WTC11 (cell line): ENCODE measurements at regions not wholly inside any gene's neighbourhood (a gene's known extent, or its start where the extent isn't known, plus 50 kb on each side); places are given as distances from the start of the nearest gene placed in this dataset.

Source experiments
- ATAC-seq: fragments of 200-7000 bp; cut with Tn5 transposase; 2 replicates; pipeline ENCODE4 v1.10.0; 2021; ENCODE audit warnings: mild to moderate bottlenecking, moderate library complexity
- CTCF ChIA-PET: fragments of 300-600 bp; sonication (Branson Sonifier 250); formaldehyde crosslinking; loops from one replicate; lab custom pipeline; 2021; ENCODE audit warnings: antibody characterized with exemption; lab: Charles Lee
- POLR2A ChIA-PET: fragments of 350-600 bp; sonication (Branson Sonifier 250); formaldehyde crosslinking; loops from one replicate; lab custom pipeline; 2021; ENCODE audit warnings: antibody characterized with exemption; lab: Charles Lee
- DNase-seq: peaks from one replicate; pipeline ENCODE4 v3.0.0; 2021; ENCODE audit warnings: low spot score
- H3K27ac Mint-ChIP-seq: 2 replicates; pipeline ENCODE4 v1.8.0; 2021; ENCODE audit warnings: mixed read lengths
- H3K27me3 Mint-ChIP-seq: 2 replicates; pipeline ENCODE4 v1.8.0; 2021; ENCODE audit warnings: low read depth, mild to moderate bottlenecking, moderate library complexity, mixed read lengths
- H3K36me3 Mint-ChIP-seq: 2 replicates; pipeline ENCODE4 v1.8.0; 2021; ENCODE audit warnings: mixed read lengths
- H3K4me1 Mint-ChIP-seq: 2 replicates; pipeline ENCODE4 v1.8.0; 2022; ENCODE audit warnings: mixed read lengths
- H3K4me3 Mint-ChIP-seq: 2 replicates; pipeline ENCODE4 v1.8.0; 2021; ENCODE audit warnings: mild to moderate bottlenecking, moderate library complexity, mixed read lengths
- H3K9me3 Mint-ChIP-seq: 2 replicates; pipeline ENCODE4 v1.8.0; 2021; ENCODE audit warnings: mixed read lengths
- ATF1 ChIP-seq: sonication (generic); formaldehyde crosslinking; IDR thresholded peaks from 2 replicates; pipeline ENCODE4 v1.8.1; 2023; ENCODE audit warnings: mild to moderate bottlenecking, moderate library complexity, missing genetic modification reagents
- CREB1 ChIP-seq: sonication (generic); formaldehyde crosslinking; IDR thresholded peaks from 2 replicates; pipeline ENCODE4 v1.8.0; 2023; ENCODE audit warnings: mild to moderate bottlenecking, missing genetic modification reagents
- FOXK1 ChIP-seq: sonication (generic); formaldehyde crosslinking; IDR thresholded peaks from 2 replicates; pipeline ENCODE4 v1.8.0; 2022; ENCODE audit warnings: mild to moderate bottlenecking, moderate library complexity, missing genetic modification reagents
- FOXP4 ChIP-seq: sonication (generic); formaldehyde crosslinking; IDR thresholded peaks from 2 replicates; pipeline ENCODE4 v1.8.0; 2022; ENCODE audit warnings: mild to moderate bottlenecking, missing genetic modification reagents
- PRDM15 ChIP-seq: sonication (generic); formaldehyde crosslinking; IDR thresholded peaks from 2 replicates; pipeline ENCODE4 v1.8.0; 2022; ENCODE audit warnings: missing genetic modification reagents
- RELA ChIP-seq: sonication (generic); formaldehyde crosslinking; IDR thresholded peaks from 2 replicates; pipeline ENCODE4 v1.8.1; 2022; ENCODE audit warnings: missing genetic modification reagents, mild to moderate bottlenecking, borderline replicate concordance
- RORB ChIP-seq: fragments of 250-450 bp; sonication (Bioruptor Pico); IDR thresholded peaks from 2 replicates; pipeline ENCODE4 v1.9.0; 2021; ENCODE audit warnings: mild to moderate bottlenecking
- SP1 ChIP-seq: sonication (generic); formaldehyde crosslinking; conservative IDR thresholded peaks from 2 replicates; pipeline ENCODE4 v1.8.1; 2022; ENCODE audit warnings: missing genetic modification reagents
- ZNF219 ChIP-seq: sonication (generic); formaldehyde crosslinking; IDR thresholded peaks from 2 replicates; pipeline ENCODE4 v1.8.0; 2023; ENCODE audit warnings: missing genetic modification reagents, mild to moderate bottlenecking, borderline replicate concordance
- ZNF416 ChIP-seq: fragments of 250-450 bp; sonication (Bioruptor Pico); IDR thresholded peaks from 2 replicates; pipeline ENCODE4 v1.9.0; 2021; ENCODE audit warnings: mild to moderate bottlenecking, inconsistent platforms
- ZNF423 ChIP-seq: fragments of 250-450 bp; sonication (Bioruptor Pico); IDR thresholded peaks from 2 replicates; pipeline ENCODE4 v2.1.2; 2022; ENCODE audit warnings: mild to moderate bottlenecking, moderate library complexity
- ZNF425 ChIP-seq: fragments of 250-450 bp; sonication (Bioruptor Pico); conservative IDR thresholded peaks from 2 replicates; pipeline ENCODE4 v1.9.0; 2021; ENCODE audit warnings: mild to moderate bottlenecking
- TF ChIP-seq, protein P1 (sequence below): sonication (generic); formaldehyde crosslinking; IDR thresholded peaks from 2 replicates; pipeline ENCODE4 v1.8.1; 2023; ENCODE audit warnings: mild to moderate bottlenecking, missing genetic modification reagents, moderate library complexity
- TF ChIP-seq, protein P2 (sequence below): sonication (generic); formaldehyde crosslinking; conservative IDR thresholded peaks from 2 replicates; pipeline ENCODE4 v1.8.1; 2022; ENCODE audit warnings: mild to moderate bottlenecking, missing genetic modification reagents
- TF ChIP-seq, protein P3 (sequence below): sonication (generic); formaldehyde crosslinking; IDR thresholded peaks from 2 replicates; pipeline ENCODE4 v1.8.1; 2023; ENCODE audit warnings: mild to moderate bottlenecking, missing genetic modification reagents
- TF ChIP-seq, protein P4 (sequence below): sonication (generic); formaldehyde crosslinking; IDR thresholded peaks from 2 replicates; pipeline ENCODE4 v1.8.0; 2023; ENCODE audit warnings: missing genetic modification reagents

DNA sequence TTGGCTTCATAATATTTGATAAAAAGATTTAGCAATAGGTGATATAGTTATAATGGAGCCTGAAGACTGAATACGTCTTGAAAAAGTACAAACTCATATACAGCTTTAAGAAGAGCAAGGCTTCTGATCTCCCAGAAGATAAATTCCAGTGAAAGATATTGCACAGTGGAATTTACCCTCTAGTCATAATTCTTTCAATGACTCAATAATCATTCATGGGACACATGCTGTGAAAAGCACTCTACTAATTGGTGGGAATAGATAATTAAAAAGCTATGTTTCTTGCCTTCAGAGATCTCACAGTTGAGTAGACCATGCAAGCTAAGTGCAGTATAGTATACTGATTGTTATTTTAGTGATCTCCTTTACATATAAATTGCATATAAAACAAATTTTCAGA lies 538.6 kb upstream of the CYLC2 start (continued):
- TF ChIP-seq, protein P1, sequence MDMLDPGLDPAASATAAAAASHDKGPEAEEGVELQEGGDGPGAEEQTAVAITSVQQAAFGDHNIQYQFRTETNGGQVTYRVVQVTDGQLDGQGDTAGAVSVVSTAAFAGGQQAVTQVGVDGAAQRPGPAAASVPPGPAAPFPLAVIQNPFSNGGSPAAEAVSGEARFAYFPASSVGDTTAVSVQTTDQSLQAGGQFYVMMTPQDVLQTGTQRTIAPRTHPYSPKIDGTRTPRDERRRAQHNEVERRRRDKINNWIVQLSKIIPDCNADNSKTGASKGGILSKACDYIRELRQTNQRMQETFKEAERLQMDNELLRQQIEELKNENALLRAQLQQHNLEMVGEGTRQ: no peak
- no peak for TF ChIP-seq FOXP4 (CRISPR knock-in tag)
- TF ChIP-seq, protein P2, sequence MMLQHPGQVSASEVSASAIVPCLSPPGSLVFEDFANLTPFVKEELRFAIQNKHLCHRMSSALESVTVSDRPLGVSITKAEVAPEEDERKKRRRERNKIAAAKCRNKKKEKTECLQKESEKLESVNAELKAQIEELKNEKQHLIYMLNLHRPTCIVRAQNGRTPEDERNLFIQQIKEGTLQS: no peak
- no peak for TF ChIP-seq ZNF416 (CRISPR knock-in tag)
- TF ChIP-seq ZNF423 (CRISPR knock-in tag): no peak

- Mint-ChIP-seq H3K4me3 (no peak overlapping the region), H3K27ac (no peak overlapping the region), H3K9me3 (peaks cover 9% of the 10 kb centered on the region), H3K36me3 (no peaks in the 10 kb centered on the region), H3K27me3 (peaks cover 6% of the 10 kb centered on the region), H3K4me1 (peaks cover 4% of the 10 kb centered on the region)
- no peak for DNase-seq
- ChIA-PET CTCF (no interaction called here), POLR2A (no interaction called here)
- ATAC-seq: no peak
- TF ChIP-seq SP1 (CRISPR knock-in tag) (no peak), CREB1 (CRISPR knock-in tag) (no peak), ZNF219 (CRISPR knock-in tag) (no peak), RORB (no peak), ZNF416 (CRISPR knock-in tag) (no peak), RELA (CRISPR knock-in tag) (no peak), FOXK1 (CRISPR knock-in tag) (no peak), ZNF425 (CRISPR knock-in tag) (no peak), PRDM15 (CRISPR knock-in tag) (no peak), ATF1 (CRISPR knock-in tag) (no peak)
- TF ChIP-seq, protein P3, sequence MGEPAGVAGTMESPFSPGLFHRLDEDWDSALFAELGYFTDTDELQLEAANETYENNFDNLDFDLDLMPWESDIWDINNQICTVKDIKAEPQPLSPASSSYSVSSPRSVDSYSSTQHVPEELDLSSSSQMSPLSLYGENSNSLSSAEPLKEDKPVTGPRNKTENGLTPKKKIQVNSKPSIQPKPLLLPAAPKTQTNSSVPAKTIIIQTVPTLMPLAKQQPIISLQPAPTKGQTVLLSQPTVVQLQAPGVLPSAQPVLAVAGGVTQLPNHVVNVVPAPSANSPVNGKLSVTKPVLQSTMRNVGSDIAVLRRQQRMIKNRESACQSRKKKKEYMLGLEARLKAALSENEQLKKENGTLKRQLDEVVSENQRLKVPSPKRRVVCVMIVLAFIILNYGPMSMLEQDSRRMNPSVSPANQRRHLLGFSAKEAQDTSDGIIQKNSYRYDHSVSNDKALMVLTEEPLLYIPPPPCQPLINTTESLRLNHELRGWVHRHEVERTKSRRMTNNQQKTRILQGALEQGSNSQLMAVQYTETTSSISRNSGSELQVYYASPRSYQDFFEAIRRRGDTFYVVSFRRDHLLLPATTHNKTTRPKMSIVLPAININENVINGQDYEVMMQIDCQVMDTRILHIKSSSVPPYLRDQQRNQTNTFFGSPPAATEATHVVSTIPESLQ: no peak
- TF ChIP-seq, protein P4, sequence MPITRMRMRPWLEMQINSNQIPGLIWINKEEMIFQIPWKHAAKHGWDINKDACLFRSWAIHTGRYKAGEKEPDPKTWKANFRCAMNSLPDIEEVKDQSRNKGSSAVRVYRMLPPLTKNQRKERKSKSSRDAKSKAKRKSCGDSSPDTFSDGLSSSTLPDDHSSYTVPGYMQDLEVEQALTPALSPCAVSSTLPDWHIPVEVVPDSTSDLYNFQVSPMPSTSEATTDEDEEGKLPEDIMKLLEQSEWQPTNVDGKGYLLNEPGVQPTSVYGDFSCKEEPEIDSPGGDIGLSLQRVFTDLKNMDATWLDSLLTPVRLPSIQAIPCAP (CRISPR knock-in tag): no peak
These were observed 549.2 kb upstream of the CYLC2 start for GRCh38 chr9:102445906-102446305.
